GM18858 (cell line): ENCODE measurements at regions not wholly inside any gene's neighbourhood (a gene's known extent, or its start where the extent isn't known, plus 50 kb on each side); places are given as distances from the start of the nearest gene placed in this dataset.
"Not testable (repeated sequence)": the region's sequence is repeated elsewhere in the genome, so short reads cannot be mapped to it uniquely, and the experiment has no call there.

ENCODE experiments used
- ATAC-seq: cut with Tn5 transposase; IDR thresholded peaks from one replicate; pipeline ENCODE4 v1.9.1; 2021; ENCODE audit not compliant: unreplicated experiment

- ATAC-seq: no peak
These were observed 207.9 kb downstream of the BMP4 start for GRCh38 chr14:53748691-53749090.

- ATAC-seq: no peak
These were observed 211.8 kb downstream of the BMP4 start for GRCh38 chr14:53744857-53745256.

DNA sequence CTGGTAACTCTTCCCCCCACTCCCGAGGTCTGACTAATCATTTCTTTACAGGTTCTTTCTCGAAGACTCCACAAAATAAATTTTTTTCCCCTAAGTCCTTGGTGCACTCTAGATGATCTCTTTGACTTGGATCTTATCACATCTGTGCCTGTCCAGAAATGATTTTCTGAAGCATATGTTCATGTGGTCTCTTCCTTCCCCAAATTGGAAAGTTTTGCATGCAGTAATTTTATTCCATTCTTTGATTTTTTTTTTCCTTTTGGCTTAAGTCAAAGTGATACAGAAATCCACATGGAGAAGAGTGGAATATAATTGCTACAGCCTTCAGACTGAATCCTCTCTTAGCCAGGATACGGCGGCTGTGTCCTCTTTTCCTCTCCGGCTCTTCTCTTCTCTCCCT lies 213.3 kb downstream of the BMP4 start:
- no peak for ATAC-seq

DNA sequence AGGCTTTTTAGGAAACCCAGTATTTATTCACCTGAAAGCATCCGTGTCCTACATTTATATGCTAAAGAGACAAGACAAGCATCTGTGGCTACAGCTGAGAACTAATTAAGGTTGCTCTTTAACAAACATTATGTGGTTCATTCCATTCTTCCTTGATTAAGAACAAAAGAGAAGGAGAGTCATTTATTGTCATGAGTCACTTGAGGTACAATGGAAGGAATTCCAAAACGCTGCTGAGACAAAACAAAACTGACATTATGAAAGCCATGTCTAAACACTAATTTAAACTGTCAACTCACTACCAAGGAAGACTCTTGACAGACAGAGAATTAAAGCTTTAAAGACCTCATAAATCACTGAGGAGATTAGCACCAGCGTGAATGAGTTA lies 214.4 kb downstream of the BMP4 start:
- no peak for ATAC-seq

- ATAC-seq: no peak
These were observed 215.0 kb downstream of the BMP4 start for GRCh38 chr14:53741479-53742232.

DNA sequence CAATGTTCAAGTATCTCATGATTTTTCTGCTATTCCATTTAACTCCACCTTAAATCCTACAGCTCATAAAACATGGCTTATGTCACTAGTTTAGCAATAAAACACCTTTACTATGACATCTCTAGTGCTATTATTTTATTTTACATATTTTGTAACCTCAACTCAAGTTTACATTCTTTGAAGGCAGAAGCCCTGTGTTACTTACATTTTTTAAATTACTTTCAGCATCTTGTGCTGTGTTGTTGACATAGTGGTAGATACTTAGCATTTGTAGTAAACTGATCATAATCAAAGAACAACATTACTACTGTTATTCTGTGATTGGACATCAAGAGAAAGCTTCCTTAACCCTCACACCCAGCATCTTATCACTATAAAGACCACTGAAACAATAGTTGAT lies 216.1 kb downstream of the BMP4 start:
- no peak for ATAC-seq

DNA sequence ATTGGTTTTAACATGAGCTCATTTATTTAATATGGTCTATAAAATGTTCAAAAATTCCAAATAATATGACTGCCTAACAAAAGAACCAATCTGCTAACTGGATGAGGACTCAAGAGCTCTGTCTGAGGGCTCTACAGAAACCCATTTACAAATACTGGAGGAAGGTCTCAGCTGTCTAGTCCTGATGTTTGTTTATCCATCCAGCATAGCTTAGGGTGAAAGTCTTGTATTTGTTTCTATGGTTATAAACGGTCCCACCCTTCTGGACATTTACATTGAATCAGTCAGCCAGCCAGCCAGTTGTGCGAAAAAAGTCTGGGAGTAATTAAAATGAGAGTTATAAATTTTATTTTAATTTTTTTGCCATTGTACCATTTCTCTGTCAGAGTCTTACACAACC lies 220.7 kb downstream of the BMP4 start:
- ATAC-seq: no peak

- ATAC-seq: no peak
These were observed 233.4 kb downstream of the BMP4 start for GRCh38 chr14:53723221-53723620.

DNA sequence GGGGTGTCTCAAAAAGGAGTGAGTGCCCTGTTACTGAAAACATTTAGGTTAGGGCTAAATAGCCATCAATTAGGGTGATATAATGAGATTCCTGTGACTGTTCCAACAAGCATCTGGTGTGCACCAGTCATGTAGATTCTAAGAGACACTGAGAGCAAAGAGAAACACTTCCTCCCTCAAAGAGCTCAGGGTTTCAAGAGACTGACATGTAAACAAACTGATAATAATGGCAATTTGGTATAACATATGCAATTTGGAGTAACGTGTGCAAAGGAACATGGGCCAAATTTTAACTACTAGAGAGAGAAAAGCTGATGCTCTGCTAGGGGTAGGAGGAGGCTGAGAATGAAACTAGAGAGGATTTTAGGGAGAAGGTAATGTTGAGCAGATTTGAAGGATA lies 237.1 kb downstream of the BMP4 start:
- ATAC-seq: no peak

GRCh38 chr14:53716578-53716977 lies 240.0 kb downstream of the BMP4 start:
- ATAC-seq: no peak

DNA sequence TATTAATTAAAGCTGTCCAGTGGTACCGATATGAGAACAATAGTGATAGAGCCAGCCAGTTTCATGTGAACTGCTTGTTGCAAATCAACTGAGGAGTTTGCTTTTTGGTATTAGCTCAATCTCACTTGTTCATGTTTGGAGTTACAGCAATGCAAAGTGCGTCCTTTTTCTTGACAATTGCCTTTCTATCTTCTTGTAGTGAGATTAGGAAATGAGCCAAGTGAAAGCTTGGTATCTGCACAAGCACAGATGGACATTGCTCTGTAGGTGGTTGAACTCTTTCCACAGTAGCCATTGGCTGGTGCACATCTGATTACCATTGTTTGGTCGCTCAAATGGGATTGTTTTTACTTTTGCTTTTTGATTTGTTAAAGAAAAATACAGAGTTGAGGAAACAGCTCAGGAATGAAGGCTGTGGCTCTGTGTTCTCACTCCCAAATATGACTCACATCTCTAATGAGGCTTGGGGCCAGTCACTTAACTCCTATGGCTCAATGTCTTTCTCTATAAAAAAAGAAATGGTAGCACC lies 241.4 kb downstream of the BMP4 start:
- no peak for ATAC-seq

DNA sequence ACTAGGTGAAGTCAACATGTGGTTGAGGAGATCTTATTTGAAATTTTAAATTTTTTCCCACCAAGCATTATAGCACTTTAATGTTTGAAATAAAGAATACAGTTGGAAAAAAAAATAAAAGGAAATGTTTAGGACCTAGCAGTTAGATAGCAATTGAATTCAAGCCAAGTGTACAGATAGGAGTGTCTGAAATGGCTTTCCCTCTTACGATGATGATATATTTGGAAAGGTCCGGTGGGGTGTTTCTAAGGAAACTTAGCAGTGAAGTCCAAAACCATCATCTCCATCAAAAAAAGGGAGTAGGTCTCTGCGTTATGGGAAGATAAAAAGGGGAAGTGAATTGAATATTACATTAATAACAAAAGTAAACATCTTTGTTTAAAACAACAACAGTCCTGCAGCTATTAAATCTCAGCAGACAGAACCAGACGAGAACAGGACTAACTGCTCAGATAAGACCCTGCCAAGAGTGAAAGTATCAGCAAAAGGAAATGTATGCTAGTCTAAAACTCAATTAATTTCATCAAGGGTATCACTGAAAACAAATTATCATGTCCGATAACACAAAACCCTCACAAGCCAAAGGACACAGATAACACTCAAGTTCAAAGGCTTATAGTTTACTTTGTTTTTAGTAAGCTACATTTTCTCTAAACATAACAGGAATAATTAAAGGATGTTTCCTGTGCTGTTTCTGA lies 242.0 kb downstream of the BMP4 start:
- ATAC-seq: no peak

DNA sequence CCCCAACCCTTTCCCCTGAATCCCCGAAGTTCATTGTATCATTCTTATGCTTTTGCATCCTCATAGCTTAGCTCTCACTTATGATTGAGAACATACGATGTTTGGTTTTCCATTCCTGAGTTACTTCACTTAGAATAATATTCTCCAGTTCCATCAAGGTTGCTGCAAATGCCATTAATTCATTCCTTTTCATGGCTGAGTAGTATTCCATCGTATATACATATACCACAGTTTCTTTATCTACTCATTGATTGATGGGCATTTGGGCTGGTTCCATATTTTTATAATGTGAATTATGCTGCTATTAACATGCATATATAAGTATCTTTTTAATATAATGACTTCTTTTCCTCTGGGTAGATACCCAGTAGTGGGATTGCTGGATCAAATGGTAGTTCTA lies 243.7 kb downstream of the BMP4 start:
- not testable (repeated sequence) for ATAC-seq

DNA sequence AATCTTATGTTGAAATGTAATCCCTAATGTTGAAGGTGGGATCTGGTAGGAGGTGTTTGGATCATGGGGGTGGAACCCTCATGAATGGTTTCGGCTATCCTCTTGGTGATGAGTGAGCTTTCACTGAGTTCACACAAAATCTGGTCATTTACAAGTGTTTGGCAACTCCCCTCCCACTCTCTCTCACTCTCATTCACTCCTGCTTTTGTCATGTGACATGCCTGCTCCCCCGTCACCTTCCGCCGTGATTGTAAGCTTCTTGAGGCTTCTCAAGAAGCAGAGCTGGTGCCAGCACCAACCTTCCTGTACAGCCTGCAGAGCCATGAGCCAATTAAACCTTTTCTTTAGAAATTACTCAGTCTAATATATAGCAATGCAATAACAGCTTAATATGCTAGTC lies 245.4 kb downstream of the BMP4 start:
- ATAC-seq: no peak

DNA sequence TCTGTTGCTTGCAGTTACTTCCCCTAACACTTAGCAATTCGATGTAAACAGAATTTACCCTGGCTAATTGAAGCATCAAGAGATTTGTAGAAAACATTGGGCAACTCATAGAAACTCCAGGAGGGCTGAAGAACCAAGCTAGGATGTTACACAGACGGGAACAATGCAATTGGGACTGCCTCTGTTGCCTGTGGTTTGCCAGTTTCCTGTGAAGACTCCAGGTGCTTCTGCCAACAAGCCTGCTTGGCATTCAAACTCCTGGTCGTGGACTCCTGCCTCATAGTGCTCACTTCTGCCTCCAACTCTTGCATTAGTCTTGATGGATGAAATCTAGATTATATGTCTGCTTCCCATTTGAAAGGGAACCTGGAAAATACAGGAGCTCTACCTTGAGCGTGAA lies 246.0 kb downstream of the BMP4 start:
- ATAC-seq: no peak

DNA sequence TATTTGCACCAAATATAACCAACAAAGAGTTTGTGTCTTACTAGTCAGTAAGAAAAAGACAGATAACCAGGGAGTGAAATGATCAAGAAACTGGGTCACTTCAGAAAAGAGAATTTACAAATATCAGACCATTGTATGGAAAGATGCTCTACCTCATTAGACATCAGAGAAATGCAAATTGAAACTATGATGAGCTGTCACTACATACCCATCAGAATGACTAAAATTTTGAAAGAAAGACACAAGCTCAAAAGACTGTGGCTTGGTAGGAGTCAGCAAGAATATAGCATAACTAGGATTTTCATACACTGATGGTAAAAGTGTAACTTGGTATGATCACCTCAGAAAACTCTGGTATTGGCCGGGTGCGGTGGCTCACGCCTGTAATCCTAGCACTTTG lies 247.2 kb downstream of the BMP4 start:
- no peak for ATAC-seq

GRCh38 chr14:53703457-53703856 lies 253.2 kb downstream of the BMP4 start:
- ATAC-seq: no peak

DNA sequence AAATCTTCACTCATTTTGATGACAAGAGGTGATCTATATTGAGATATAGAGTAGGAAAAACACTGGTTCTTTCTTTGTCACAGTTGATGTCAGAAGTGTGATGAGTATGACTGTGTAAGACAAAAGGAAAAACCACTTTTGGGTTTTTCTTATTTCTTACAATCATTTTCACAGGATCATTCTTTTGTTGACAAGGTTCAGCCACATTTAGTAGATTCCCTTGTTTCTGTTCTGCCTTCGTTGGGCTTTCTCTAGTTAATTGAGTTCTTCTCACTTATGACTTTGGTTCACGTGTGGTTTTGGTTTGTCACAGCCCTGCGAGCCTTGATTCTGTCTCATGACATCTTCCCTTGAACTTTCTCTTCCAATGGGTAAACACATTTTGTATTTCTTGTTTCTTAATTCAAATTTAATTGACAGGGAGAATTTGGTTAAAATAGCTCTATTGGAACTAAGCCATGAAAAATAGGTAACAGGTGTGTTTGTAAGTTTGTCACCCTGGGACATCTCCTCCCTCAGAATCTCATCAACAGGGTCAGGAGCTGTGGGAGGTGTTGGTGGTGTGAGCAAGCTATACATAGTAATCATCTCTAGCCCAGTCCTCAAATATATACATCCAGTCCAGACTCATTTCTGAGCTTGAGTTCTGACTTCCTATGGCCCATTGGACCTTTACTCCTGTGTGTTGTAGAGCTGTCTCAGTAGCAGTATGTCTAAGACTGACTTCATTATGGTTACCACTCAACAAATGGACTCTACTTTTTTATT lies 255.3 kb downstream of the BMP4 start:
- ATAC-seq: peak; percentile 60

DNA sequence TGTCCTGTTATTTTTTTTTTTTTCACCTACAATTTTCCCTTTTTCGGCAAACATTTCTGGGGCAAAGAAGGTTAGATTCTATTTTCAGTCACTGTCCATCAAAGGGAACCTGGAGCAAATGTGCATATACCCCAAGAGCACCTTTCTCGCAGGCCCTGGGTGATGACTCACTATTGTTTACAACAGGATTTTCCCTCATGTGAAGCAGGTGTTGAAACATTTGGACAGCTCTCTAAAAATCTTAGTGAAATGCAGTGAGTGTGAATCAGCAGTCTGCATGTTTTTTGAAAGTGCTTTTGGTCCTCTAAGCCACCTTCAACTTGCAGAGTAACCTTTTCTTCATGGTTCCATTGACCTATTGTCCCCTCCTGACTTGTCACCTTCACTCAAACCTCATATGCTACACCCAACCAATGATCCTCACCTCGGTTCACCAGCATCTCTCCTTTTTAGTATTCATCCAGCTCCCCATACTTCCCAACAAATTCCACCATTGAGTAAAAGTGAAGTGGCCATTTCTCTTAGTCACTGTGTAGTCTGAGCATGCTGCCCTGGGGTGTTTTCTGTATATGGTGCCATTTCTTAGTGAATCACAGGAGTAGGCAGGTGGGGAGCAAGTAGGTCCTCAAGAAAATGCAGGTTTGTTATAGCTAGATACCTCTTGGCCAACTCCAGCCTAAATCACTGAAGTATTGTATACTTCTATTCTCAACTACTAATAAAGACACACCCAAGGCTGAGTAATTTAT lies 260.2 kb downstream of the BMP4 start:
- no peak for ATAC-seq

DNA sequence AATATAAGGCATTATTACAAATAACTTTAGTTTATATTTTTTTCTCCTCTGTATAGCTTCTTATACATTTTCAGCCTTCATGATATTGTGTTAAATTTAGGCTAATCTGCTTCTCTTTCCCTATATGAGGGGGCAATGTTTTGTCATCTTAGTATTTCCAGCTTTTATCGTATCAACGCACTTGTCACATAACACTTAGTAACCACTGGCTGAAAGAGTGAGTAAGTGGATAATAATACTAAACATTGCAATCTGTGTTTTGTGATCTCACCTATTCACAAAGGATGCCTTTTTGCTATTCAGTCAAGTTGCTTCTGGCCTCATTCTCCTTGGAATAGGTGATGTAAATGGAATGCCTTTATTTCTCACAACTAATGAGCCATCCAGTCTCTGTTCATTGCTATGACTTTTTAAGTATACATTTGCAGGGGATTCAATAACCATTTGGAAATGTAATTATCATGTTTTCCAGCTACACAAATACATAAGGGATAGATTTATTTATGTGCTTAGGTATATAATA lies 260.9 kb downstream of the BMP4 start:
- ATAC-seq: no peak

- no peak for ATAC-seq
These were observed 263.7 kb downstream of the BMP4 start for GRCh38 chr14:53692885-53693284.
